ENCODE measurements at regions not wholly inside any gene's neighbourhood (a gene's known extent, or its start where the extent isn't known, plus 50 kb on each side); places are given as distances from the start of the nearest gene placed in this dataset.

GRCh38 chr6:10122164-10122563 is 292.7 kb downstream of the TFAP2A start:
- H3K9me3 ChIP-seq = no peaks in the 10 kb centered on the region
- TF ChIP-seq CTCF (IDR thresholded peaks at IDR 0.05) = no peak
- no peak for TF ChIP-seq POLR2A (IDR thresholded peaks at IDR 0.05)
- H3K4me3 ChIP-seq = no peak overlapping the region
- no peaks in the 10 kb centered on the region for H3K4me1 ChIP-seq
- DNase-seq = no peak
- no peak overlapping the region for H3K27ac ChIP-seq
- no peaks in the 10 kb centered on the region for H3K36me3 ChIP-seq
- intact Hi-C loops (cut with DNase I; ENCODE audit: low total_unique reads) = no loop called here
- H3K27me3 ChIP-seq = no peaks in the 10 kb centered on the region

GRCh38 chr6:10112871-10113549 is 301.9 kb downstream of the TFAP2A start:
- Histone ChIP-seq H3K36me3 (no peaks in the 10 kb centered on the region), H3K4me1 (no peaks in the 10 kb centered on the region), H3K27me3 (no peaks in the 10 kb centered on the region), H3K27ac (no peak overlapping the region), H3K9me3 (no peaks in the 10 kb centered on the region), H3K4me3 (no peak overlapping the region)
- no peak for DNase-seq
- intact Hi-C loops (cut with DNase I; ENCODE audit: low total_unique reads) = no loop called here
- TF ChIP-seq POLR2A (IDR thresholded peaks at IDR 0.05) (no peak), CTCF (IDR thresholded peaks at IDR 0.05) (no peak)

DNA sequence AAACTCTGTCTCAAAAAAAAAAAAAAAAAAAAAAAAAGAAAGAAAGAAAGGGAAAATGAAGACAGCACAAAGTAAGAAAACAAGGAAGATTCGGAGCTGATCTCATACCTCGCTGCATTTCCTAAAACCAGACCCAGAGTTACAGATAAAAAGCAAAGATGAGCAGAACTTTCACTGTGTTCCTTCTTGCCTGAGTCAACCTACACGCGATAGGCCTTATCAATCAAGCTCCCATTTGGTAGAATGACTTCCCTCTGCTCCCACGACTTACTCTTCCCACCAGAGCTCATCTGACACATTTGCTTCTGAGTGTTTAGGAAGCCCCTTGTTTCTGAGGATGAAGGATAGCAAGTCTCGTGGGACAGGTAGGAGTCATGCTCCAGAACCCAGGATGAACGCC is 302.9 kb downstream of the TFAP2A start:
- DNase-seq = no peak
- Histone ChIP-seq H3K9me3 (no peaks in the 10 kb centered on the region), H3K4me1 (no peaks in the 10 kb centered on the region), H3K27ac (no peak overlapping the region), H3K4me3 (no peak overlapping the region), H3K27me3 (no peaks in the 10 kb centered on the region), H3K36me3 (no peaks in the 10 kb centered on the region)
- intact Hi-C loops (cut with DNase I; ENCODE audit: low total_unique reads) = no loop called here
- TF ChIP-seq CTCF (IDR thresholded peaks at IDR 0.05) = no peak
- TF ChIP-seq POLR2A (IDR thresholded peaks at IDR 0.05) = no peak

DNA sequence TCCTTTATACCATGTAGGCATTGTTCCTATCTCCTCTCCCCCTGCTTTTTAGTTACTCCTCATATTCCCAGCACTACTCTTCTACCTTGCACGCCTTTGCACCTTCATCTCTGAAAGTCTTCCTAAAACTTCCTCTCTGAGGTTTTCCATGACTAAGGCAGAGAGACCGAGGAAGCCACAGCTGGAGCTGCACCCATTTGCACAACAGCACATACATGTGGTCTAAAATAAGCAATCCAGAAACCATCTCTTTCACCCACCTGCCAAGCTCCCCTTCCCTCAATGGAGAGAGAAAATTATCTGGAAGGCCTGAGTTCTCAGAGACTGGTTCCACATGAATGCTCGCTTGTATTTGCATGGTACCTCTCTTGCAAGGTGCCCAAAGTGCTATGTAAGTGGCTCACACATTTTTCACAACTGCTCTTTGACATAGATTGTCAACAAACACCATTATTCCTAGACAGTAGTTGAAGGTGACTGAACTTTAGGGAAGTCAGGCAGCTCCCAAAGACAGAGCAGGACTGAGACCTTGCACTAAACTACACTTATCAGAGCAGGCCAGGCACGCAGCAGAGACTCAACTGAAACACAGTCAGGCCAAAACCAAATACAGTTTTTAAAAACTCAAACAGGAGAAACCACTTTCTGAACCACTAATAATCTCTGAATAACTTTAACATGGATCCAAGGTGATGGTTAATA is 313.2 kb downstream of the TFAP2A start:
- no peaks in the 10 kb centered on the region for H3K27me3 ChIP-seq
- no peak for DNase-seq
- H3K9me3 ChIP-seq = no peaks in the 10 kb centered on the region
- TF ChIP-seq CTCF (IDR thresholded peaks at IDR 0.05) (no peak), POLR2A (IDR thresholded peaks at IDR 0.05) (no peak)
- H3K4me1 ChIP-seq = no peaks in the 10 kb centered on the region
- H3K36me3 ChIP-seq = no peaks in the 10 kb centered on the region
- H3K27ac ChIP-seq = no peak overlapping the region
- intact Hi-C loops (cut with DNase I; ENCODE audit: low total_unique reads) = no loop called here
- H3K4me3 ChIP-seq = no peak overlapping the region

DNA sequence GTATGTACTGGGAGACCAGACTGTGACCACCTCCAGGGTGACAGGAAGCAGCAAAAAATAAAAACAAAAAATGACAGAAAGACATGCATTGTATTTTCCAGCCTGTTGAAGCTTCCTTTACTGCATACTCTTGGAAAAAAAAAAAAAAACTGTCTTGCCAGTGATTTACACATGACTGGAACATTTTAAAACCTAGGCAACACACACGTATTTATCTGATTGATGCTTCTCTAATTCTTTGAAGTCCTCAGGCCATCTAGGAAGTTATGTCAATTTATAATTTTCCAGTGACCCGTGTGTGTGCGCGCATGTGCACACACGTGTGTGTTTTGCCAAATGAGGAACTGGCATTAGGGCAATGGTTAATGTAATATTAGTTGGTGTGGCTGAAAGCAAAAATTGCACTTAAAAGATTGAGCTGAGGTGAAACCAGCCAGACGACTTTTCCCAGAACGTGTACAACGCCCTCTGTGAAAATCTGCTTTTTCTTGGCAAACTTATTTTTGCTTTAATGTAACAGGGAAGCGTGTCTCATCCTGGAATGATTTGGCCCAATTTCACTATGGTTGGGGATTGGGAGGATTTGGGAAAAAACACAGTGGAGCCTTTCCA is 315.2 kb downstream of the TFAP2A start:
- no peak overlapping the region for H3K4me3 ChIP-seq

More for the DNA sequence above, 315.2 kb downstream of the TFAP2A start:
- no peaks in the 10 kb centered on the region for H3K27me3 ChIP-seq
- no peaks in the 10 kb centered on the region for H3K9me3 ChIP-seq
- no peaks in the 10 kb centered on the region for H3K36me3 ChIP-seq
- no peaks in the 10 kb centered on the region for H3K4me1 ChIP-seq
- TF ChIP-seq POLR2A (IDR thresholded peaks at IDR 0.05) (no peak), CTCF (IDR thresholded peaks at IDR 0.05) (no peak)
- DNase-seq = no peak
- intact Hi-C loops (cut with DNase I; ENCODE audit: low total_unique reads) = no loop called here
- no peak overlapping the region for H3K27ac ChIP-seq

Measured in uterus (tissue), 3 donors.